NCI-H2171 (cell line): ENCODE measurements at regions not wholly inside any gene's neighbourhood (a gene's known extent, or its start where the extent isn't known, plus 50 kb on each side); places are given as distances from the start of the nearest gene placed in this dataset.
"Not testable (repeated sequence)": the region's sequence is repeated elsewhere in the genome, so short reads cannot be mapped to it uniquely, and the experiment has no call there.

Experiments used
- DNase-seq: peaks from one replicate; lab custom pipeline; 2025; lab: John Stamatoyannopoulos, UW

DNA sequence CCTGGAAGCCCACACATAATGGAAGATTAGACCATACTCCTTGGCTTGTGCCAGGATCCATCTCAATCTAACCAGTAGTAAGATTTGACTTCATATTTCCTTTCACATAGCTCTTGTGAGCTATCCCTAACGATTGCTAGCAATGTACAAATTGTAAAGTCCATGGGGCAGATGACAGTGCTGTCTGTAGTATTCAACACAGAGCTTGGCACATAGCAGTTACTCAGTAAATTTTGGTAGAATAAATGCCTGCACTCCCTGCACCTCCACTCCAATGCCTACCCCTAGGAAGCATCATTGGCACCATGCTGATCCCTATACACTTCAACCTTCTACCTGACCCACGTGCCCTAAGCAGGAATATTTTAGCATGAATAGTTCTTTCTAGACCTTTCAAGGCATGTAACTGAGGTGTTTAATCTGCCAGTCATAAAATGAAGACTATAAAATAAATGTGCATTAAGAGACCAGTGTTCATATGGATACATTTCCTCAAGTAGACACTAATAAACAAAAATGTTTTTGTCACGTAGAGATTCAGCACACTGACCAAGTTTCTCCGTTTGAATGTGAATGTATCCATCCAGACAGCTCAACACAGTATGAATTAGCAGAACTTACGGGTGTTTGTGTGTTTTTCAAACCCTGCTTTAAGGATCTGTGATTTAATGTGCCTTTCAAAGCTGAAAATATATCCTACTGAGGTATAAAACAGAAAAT, 98.8 kb downstream of the BMP4 start:
- no peak for DNase-seq

DNA sequence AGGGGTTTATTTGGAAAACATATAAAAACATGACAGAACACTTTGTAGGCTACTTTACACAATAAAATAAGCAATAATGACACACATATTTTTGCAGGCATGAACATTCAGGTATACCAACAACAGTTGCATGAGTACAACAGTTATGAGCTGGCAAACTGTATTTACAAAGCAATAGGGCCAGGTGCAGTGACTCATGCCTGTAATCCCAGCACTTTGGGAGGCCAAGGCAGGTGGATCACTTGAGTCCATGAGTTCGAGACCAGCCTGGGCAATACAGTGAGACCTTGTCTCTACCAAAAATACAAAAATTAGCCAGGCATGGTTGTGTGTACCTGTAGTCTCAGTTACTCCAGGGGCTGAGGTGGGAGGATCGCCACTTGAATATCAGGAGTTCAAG, 101.1 kb downstream of the BMP4 start:
- no peak for DNase-seq

DNA sequence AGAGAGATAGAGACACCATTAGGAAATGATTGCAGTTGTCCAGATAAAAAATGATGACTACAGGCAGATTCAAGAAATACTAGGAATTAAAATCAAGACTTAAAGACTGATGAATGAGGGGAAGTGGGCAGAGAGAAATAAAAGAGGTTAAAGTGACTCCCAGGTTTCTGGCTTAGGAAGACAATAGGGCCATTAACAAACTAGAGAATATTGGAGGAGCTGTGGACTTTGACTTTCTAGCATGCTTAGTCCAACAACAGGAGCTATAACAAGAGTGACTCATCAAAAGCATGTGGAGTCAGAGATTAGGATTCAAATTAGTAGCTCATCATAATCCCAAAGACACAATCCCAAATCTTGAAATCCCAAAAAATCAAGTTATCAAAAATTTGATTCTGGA, 101.5 kb downstream of the BMP4 start:
- DNase-seq, result no peak

DNA sequence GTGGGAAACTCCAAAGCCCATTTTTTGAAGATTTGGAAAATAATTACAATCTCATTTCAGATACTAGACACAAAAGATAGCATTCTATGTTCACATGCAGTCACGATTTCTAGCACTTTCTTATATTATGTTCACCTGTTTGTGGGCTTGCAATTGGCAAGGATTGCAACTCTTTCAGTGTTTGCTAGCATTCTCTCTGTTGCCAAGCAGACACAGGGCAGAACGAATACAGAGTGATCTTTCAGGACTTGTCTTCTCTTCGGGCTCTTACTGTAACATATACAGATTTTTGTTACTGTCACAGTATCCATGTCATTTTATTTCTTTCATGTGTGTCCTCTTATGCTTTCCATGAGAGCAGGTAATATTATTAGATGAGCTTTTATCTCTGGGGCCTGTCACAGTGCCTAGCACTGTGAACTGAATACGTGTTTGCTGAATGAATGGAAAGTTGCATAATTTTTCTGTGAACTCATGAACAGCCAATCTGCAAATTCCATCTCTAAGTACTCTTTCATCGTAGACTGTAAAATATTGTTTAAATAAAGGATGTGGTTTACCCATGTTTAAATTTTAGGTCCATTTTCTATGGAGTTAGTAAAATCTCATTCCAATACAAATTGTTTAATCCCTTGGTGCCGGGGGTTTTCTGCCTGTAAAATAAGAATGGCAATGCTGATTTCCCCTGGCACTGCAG, 105.1 kb downstream of the BMP4 start:
- DNase-seq, result no peak

DNA sequence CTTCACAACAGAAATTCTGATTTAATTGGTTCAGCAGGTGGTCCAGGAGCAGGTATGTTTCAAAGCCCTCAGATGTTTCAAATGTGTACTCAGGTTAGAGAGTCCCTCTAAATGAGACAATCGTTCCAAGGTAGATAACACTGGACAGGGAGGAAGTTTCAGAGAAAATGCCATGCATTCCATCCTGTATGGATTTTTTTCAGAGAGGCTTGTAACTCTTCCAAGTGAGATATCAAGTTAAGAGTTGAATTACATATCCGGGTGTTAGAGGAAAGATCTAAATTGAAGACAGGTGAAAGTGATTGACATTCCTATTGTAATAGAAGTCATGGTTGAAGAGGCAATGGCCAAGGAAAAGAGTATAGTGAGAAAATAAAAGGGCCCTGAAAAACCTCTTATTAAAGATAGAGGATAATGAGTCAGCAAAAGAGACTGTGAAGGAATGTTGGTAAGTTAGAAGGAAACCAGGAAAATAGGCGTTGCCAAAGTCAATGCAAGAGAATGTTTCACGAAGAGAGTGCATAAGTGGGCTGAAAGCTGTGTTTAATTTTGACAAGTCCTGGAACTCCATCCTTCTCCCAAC, 105.8 kb downstream of the BMP4 start:
- DNase-seq, result no peak

DNA sequence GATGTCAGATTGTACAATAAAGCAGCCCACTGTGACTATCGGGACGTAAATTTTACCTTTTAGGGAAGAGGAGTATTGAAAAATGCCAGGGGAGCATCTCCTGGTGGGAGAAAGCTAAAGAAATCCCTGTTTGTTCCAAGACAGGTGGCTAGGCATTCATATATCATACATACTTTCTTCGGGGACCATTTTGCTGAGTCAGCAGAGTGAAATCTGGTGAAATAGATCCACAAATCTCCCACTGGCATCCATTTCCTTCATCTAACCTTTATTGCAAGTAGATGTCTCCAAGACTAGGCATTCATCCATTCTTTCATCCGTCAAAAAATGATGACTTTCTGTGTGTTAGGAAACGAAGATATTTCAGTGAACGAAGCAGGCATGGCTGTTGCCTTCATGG, 107.1 kb downstream of the BMP4 start:
- DNase-seq, result no peak

DNA sequence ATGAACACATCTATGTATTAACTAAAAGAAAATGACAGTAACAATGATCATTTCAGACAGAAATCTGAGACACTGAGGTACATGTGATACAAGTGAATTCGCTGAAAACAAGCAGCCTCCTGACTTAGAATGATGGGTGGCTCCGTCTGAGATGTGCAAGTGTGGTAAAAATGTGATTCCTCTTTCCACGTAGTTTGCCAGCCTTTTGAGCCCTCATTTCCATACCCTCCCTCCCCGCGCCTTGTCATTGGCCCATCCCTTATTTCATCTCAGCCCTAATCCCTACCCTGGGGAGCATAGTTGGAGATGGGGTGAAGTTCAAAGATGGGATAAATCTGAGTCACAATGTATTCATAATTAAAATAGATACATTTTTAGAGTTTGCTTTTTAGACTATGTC, 107.8 kb downstream of the BMP4 start:
- no peak for DNase-seq

DNA sequence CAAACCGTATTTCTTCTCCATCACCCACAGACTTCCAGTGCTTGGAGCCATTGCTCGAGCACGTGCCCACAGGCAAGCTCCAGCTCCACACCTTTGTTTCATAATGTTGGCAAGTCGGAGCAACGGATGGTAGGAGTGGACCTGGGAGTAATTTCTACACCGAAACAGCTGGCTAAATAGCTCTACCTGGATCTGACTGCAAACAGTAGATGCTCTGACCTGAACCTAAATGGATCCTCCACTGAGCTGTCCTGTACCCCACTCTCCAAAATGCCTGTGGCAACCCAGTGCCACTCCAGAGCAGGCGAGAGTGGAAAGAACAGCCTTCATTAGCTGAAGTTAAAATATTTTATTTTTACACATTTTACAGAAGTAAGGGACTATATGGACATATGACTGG, 108.7 kb downstream of the BMP4 start:
- DNase-seq, result no peak

DNA sequence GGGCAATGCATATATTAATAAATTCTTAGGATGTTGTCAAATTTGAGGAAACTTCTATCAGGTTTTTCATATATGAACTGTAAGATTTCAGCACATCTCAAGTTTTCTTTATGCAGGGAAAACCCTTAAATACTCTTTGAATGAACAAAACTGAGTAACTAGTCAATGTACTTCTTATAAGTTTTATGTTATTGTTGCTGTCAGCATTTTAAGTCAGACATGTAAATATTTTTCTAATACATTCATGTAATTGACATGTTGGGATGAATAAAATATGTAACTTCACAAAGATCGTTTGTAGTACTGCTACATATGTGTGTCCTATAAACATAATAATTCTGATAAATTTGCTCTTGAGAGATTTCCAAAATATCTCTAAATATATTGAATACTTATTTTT, 109.6 kb downstream of the BMP4 start:
- DNase-seq, result no peak

DNA sequence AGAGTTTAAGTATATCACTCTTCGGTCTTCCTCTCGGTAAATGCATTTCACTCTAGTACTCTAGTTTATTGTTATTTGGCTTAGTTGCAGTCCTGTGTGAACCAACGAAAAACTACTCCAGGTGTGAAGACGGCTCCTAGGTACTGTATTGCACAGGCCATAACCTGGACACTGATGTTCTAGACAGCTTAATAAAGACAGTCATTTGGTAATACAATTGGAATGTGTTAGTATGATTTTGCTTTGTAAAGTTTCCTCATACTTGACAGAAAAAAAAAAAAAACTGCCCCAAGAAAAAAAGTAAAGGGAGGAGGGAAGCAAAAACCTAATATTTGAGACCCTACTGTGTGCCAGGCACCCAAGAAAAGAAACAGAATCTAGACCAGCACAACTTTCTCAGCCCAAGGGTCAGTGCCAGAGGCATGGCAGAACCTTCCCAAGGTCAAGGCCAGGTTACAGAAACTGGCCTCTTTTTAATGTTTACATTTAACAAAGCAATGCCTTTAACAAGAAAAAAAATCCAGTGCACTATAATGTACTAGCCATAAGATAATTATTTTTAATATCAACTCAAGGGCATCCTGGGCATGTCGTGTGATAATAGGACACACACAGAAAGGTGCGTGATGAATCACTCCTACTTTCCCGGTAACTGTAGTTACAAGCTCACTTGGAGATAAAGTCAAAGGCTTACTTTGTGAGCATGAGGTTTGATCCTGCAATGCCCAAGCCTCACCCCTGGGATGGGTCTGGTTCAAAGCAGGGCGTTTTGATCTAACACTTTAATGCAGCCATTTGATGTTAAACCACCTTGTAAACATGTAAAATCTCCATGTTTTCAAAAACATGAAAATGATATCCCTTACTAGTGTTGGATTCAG, 110.6 kb downstream of the BMP4 start:
- DNase-seq, result no peak

DNA sequence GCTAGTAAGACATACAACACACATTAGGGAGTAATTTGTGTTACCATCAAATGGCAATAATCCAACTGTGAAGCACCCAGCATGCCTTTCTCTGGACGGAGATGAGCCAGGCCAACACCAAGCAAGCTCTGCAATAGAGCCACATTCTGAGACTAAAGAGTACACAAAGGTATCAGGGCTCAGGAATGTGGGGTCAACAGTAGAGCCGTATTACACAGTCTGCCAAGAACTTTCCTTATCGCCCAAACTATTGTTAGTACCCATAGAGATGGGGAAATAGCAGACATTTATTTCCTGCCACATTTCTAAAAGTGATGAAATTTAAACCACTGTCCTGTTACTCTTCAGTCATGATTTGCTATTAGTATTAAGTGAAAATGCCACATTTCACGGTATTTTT, 113.7 kb downstream of the BMP4 start:
- DNase-seq, result no peak

DNA sequence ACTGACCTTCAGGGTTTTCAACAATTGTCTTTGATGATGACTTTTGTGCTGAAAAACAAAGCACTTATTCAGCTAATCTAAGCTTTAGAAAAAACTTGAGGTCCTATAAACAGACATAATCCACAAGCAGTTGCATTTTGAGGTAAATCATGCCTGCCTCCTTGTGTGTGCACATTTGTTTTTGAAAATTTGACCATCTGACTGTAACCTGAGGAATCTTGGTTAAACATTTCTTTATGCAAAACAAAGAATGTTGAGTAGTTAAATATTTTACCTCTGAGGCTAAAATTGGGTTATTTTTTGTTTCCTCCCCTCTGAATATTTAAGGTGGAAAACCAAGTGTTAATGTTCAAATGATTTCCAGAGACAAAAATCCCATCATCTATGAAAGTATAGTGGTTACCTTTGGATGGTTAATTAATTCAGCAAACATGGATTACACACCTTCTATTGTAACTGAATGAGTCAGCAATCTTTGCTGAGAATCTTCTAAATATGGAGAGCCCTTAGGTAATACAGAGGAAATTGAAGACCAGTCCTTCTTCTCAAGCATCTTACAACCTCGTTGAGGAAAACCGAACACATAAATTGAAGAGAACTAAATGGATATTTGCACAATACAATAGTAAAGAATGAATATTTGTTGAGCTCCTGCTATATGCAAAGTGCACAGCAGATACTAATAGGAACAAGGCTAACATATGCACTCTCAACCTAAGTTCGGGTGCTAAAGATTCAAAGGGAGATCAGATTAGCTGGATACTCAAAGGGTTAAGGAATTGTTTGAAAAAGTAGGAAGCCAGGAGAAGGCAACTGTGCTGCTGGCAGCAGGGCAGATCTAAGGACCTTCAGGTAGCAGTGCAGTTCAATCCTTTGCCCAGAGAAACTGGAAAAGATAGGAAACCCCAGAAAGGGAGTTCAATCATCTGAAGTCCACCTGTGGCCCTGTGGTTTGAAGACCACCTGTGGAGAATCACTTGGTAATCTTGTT, 115.2 kb downstream of the BMP4 start:
- no peak for DNase-seq

DNA sequence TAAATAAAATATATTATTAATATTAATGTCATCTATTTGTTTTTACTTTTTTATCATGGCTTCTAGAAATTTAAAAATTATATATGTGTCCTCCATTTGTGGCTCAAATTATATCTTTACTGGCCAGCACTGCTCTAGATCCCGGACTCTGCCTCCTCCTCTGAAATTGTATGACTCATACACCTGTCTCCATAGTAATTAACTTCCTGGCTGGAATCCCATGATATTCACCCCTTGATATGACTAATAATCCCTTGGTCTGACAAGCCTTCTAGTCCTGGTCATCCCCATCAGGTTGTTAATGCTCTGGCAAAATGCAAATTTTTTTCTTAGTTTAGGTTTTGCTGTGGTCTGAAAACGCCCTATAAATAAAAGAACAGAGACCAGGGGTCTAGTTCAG, 116.2 kb downstream of the BMP4 start:
- no peak for DNase-seq

DNA sequence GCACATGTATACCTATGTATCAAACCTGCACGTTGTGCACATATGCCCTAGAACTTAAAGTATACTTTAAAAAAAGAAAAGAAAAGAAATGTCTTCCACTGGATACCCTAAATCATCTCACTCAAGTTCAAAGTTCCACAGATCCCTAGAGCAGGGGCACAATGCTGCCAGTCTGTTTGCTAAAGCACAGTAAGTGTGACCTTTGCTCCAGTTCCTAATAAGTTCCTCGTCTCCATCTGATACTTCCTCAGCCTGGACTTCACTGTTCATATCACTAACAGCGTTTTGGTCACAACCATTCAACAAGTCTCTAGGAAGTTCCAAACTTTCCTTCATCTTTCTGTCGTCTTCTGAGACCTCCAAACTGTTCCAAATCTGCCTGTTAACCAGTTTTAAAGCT, 118.3 kb downstream of the BMP4 start:
- DNase-seq, result no peak

DNA sequence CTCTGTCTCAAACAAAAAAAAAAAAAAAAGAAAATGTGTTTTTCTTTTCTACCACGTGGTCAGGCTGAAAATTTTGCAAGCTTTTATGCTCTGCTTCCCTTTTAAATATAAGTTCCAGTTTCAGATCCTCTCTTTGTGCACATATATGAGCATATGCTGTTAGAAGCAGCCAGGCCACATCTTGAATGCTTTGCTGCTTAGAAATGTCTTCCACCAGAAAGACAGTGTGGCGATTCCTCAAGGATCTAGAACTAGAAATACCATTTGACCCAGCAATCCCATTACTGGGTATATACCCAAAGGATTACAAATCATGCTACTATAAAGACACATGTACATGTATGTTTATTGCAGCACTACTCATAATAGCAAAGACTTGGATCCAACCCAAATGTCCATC, 119.0 kb downstream of the BMP4 start:
- DNase-seq, result not testable (repeated sequence)

DNA sequence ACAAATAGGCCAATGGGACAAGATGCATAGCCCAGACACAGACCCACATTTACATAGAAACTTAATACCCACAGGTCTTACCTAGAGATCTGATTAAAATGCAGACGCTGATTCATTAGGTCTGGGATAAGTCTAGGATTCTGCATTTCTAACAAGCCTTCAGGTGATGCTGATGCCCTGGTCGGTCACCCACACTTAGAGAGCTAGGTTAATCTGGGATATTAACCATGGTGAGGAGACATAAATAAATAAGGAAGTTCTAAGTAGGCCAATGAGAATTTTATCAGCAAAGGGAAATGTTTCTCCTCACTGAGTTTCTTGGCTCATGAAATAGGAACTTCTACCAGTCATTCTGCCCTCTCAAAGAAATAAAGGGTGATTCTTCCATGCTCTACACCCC, 120.1 kb downstream of the BMP4 start:
- no peak for DNase-seq

DNA sequence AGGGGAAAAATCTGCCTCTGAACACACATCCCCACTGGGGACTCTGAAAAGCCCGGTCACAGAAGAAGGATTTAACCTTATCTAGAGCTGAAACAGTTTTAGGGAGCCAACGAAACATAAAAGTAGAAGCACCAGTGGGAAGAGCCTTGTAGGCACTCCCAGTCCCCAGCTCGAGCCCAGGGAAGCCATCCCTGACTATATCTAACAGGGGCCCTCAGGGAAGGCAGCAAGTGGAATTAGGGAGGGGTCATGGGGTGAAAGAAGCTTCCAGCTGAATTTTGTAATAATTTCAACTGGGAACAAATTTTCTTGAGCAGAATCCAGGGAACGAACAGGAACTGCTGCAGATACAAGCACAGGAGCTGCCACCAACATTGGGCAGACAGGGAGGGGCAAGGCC, 127.8 kb downstream of the BMP4 start:
- DNase-seq, result no peak

DNA sequence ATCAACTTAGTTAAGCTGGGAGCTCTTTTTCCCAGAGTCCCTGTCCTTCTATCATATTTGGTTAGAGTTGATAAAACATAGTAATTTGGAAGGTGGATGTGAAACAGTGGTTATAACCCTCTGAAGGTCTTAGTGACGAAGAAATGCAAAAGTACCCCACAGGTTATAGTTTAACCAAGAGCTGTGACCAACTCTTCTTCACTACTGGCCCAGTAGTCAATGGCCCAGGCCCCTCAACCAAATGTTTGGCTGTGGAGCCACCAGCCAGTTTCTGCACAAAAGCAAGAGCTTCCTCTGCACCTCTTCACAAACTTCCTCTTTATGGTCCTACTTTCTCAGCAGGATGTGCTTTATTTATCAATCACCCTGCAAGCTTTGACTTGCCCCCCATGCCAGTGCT, 132.6 kb downstream of the BMP4 start:
- DNase-seq, result no peak

DNA sequence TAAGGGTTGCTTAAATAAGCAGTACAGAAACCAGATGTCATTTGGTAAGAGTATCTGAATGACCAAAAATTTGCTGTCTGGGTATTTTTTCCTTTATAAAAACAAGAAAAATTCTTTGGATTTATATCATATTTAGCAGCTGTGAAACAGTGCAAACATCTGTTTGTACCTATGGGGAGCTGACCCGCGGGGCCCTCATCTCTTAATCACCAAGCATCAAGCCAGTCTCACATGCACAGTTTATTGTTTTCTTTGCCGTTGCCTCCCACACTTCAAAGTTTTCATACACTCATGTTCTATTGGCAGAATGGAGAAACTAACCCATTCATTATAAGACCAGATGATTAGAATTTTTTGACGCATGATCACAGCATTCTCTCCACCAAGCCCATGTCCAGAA, 142.2 kb downstream of the BMP4 start:
- no peak for DNase-seq

DNA sequence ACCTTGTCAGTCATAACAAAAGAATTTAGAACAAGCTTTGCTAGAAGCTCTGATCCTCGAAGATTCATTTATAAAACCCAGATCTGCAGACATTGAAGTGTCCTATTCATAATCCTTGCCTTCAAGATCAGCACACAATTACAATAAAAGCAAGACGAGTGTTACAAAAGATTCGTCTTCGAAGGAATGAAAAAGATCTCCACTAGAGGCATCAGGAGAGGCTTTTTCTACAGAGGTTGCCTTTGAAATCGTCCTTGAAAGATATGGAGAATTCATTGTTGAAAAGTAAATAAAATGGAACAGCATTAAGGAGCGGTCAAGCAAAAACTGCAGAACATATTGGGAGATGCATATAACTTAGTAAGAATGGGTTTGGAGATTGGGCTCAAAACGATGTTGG, 146.4 kb downstream of the BMP4 start:
- no peak for DNase-seq

DNA sequence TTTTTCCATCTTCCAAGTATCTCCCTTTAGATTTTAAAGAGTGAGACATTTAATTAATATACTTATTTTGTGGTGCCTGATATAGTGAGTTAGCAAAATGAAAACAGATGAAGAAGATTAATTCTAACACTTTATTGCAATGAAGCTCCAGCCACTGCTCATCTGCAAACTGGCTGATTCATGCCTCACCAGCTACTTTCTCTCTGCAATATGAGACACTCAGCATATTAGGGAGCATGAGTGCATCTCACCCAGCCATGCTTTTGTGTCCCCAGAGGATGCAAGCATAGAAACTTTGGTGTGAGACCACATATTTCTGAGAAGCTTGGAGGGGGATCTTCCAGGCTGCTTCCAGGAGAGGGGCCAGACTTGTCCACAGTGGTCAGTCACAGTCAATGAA, 148.6 kb downstream of the BMP4 start:
- no peak for DNase-seq
